Colonic mucosa (tissue), 4 donors: ENCODE measurements at regions not wholly inside any gene's neighbourhood (a gene's known extent, or its start where the extent isn't known, plus 50 kb on each side); places are given as distances from the start of the nearest gene placed in this dataset.

ENCODE experiments used
- DNase-seq: peaks from one replicate; pipeline ENCODE4 v3.0.0-alpha.2; 2020
- H3K27ac ChIP-seq: fragments of 200-600 bp; one replicate; pipeline ENCODE4 v1.8.0; 2021
- H3K27me3 ChIP-seq: fragments of 200-600 bp; one replicate; pipeline ENCODE4 v1.8.0; 2021
- H3K36me3 ChIP-seq: fragments of 200-600 bp; one replicate; pipeline ENCODE4 v1.8.0; 2021
- H3K4me1 ChIP-seq: fragments of 200-600 bp; one replicate; pipeline ENCODE4 v1.8.0; 2021; ENCODE audit warnings: mild to moderate bottlenecking
- H3K4me3 ChIP-seq: fragments of 200-600 bp; one replicate; pipeline ENCODE4 v1.8.0; 2021
- H3K9ac ChIP-seq, 2 donors: one replicate each; pipeline ENCODE4 v1.7.0; 2013; ENCODE audit warnings: control low read depth in 2 of 2, low read depth in 2 of 2, low read length in 2 of 2
- H3K9me3 ChIP-seq: fragments of 200-600 bp; one replicate; pipeline ENCODE4 v1.8.0; 2021
- CTCF ChIP-seq: fragments of 200-600 bp; IDR thresholded peaks from one replicate; pipeline ENCODE4 v1.8.0; 2022; ENCODE audit warnings: antibody characterized with exemption, mild to moderate bottlenecking
- intact Hi-C: fragments of 100-400 bp; cut with DNase I; formaldehyde crosslinking; loops from one replicate; pipeline ENCODE4 v1.14.1; 2022
- donor health status: healthy.
- donor health status: DM: no; HTN: no; CAD: no.
- donor health status: DM: no; HTN: no; CAD: no.

GRCh38 chr21:19458295-19458694 lies 1054.7 kb upstream of the TMPRSS15 start:
- H3K9ac ChIP-seq = no peak overlapping the region
- H3K4me3 ChIP-seq = no peak overlapping the region
- no peaks in the 10 kb centered on the region for H3K27me3 ChIP-seq
- no peaks in the 10 kb centered on the region for H3K4me1 ChIP-seq
- no peak overlapping the region for H3K27ac ChIP-seq
- H3K36me3 ChIP-seq = no peaks in the 10 kb centered on the region
- intact Hi-C loops = no loop called here
- no peaks in the 10 kb centered on the region for H3K9me3 ChIP-seq
- no peak for TF ChIP-seq CTCF
- DNase-seq = no peak

DNA sequence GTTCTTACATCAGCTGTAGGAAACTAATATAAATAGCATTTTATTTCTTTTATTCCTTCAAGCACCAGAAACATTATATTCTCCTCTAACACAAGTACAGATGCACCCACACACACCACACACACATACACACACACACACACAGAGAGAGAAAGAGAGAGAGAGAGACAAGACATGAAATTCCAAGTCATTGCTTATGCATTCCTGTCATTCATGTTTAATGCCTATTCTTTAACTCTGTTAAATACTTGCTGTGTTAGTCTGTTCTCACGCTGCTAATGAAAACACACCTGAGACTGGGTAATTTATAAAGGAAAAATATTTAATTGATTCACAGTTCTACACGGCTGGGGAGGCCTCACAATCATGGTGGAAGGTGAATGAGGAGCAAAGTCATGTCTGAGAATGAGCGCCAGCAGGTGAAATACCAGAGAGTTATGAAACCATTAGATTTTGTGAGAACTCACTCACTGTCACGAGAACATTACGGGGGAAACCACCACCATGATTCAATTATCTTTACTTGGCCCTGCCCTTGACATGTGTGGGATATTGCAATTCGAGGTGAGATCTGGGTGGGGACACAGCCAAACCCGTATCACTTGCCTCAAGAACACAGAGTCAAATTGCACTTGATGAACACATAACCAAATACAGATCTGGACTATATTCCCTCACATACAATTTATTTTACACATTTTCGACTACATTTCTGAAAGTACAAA lies 1058.1 kb upstream of the TMPRSS15 start:
- no peak overlapping the region for H3K27ac ChIP-seq
- no peaks in the 10 kb centered on the region for H3K4me1 ChIP-seq
- no peaks in the 10 kb centered on the region for H3K36me3 ChIP-seq
- TF ChIP-seq CTCF = no peak
- H3K27me3 ChIP-seq = no peaks in the 10 kb centered on the region
- no peak for DNase-seq
- no peak overlapping the region for H3K9ac ChIP-seq
- H3K4me3 ChIP-seq = no peak overlapping the region
- intact Hi-C loops = no loop called here
- H3K9me3 ChIP-seq = no peaks in the 10 kb centered on the region

DNA sequence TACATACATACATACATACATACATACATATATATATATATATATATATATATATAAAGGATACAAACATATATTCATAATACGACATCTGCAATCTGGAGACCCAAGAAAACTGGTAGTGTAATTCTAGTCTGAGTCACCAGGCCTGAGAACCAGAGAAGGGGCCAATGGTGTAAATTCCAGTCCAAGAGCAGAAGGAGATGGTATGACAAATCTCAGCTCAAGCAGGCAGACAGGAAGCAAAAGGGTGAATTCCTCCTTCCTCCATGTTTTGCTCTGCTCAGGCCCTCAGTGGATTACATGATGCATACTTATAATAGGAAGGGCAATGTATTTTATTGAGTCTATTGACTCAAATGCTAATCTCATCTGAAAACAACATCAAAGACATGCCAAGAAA lies 1060.4 kb upstream of the TMPRSS15 start:
- no peak for DNase-seq
- H3K9ac ChIP-seq = no peak overlapping the region

GRCh38 chr21:19468991-19469715 lies 1065.6 kb upstream of the TMPRSS15 start:
- TF ChIP-seq CTCF = no peak
- H3K9me3 ChIP-seq = no peaks in the 10 kb centered on the region
- no peaks in the 10 kb centered on the region for H3K4me1 ChIP-seq
- H3K27me3 ChIP-seq = no peaks in the 10 kb centered on the region
- no peaks in the 10 kb centered on the region for H3K36me3 ChIP-seq
- H3K27ac ChIP-seq = no peak overlapping the region
- no peak overlapping the region for H3K4me3 ChIP-seq
- intact Hi-C loops = no loop called here
- H3K9ac ChIP-seq = no peak overlapping the region
- no peak for DNase-seq

More for the DNA sequence above, 1060.4 kb upstream of the TMPRSS15 start:
- H3K36me3 ChIP-seq = no peaks in the 10 kb centered on the region
- intact Hi-C loops = no loop called here
- no peaks in the 10 kb centered on the region for H3K9me3 ChIP-seq
- no peak overlapping the region for H3K4me3 ChIP-seq
- no peaks in the 10 kb centered on the region for H3K27me3 ChIP-seq
- no peak overlapping the region for H3K27ac ChIP-seq
- no peaks in the 10 kb centered on the region for H3K4me1 ChIP-seq
- TF ChIP-seq CTCF = no peak

GRCh38 chr21:19475525-19475924 lies 1071.9 kb upstream of the TMPRSS15 start:
- intact Hi-C loops = no loop called here
- H3K4me1 ChIP-seq = no peaks in the 10 kb centered on the region
- no peaks in the 10 kb centered on the region for H3K36me3 ChIP-seq
- no peaks in the 10 kb centered on the region for H3K9me3 ChIP-seq
- H3K27me3 ChIP-seq = no peaks in the 10 kb centered on the region
- H3K27ac ChIP-seq = no peak overlapping the region
- H3K9ac ChIP-seq = no peak overlapping the region
- no peak overlapping the region for H3K4me3 ChIP-seq
- no peak for DNase-seq
- TF ChIP-seq CTCF = no peak
